Calu3 (cell line): ENCODE measurements at regions not wholly inside any gene's neighbourhood (a gene's known extent, or its start where the extent isn't known, plus 50 kb on each side); places are given as distances from the start of the nearest gene placed in this dataset.
A peak's percentile ranks its signal among the peaks of the same experiment; 100 is the strongest.

Experiments used
- BruUV-seq: library from RNA; stranded (reverse); fragments of 400-500 nt; replicated peaks from 2 replicates; lab custom pipeline; 2021; lab: Mats Ljungman, UMichigan
- CTCF ChIA-PET: fragments of 300-600 bp; sonication (Branson Sonifier 250); formaldehyde crosslinking; loops from one replicate; lab custom pipeline; 2022; ENCODE audit warnings: antibody characterized with exemption; lab: Charles Lee
- DNase-seq: peaks from one replicate; pipeline ENCODE4 v3.0.0; 2022
- H3K27ac Mint-ChIP-seq: one replicate; pipeline ENCODE4 v1.8.0; 2022; ENCODE audit warnings: mixed read lengths; ENCODE audit not compliant: unreplicated experiment
- H3K27me3 Mint-ChIP-seq: one replicate; pipeline ENCODE4 v1.8.0; 2022; ENCODE audit warnings: mixed read lengths; ENCODE audit not compliant: unreplicated experiment
- H3K36me3 Mint-ChIP-seq: one replicate; pipeline ENCODE4 v1.8.0; 2022; ENCODE audit warnings: mild to moderate bottlenecking, moderate library complexity, mixed read lengths; ENCODE audit not compliant: insufficient read depth, unreplicated experiment
- H3K4me1 Mint-ChIP-seq: one replicate; pipeline ENCODE4 v1.8.0; 2022; ENCODE audit warnings: mild to moderate bottlenecking, low read depth, mixed read lengths; ENCODE audit not compliant: unreplicated experiment
- H3K4me3 Mint-ChIP-seq: one replicate; pipeline ENCODE4 v1.8.0; 2022; ENCODE audit warnings: mild to moderate bottlenecking, low read depth, moderate library complexity, mixed read lengths; ENCODE audit not compliant: unreplicated experiment
- H3K9me3 Mint-ChIP-seq: one replicate; pipeline ENCODE4 v1.8.0; 2022; ENCODE audit warnings: low read depth, mixed read lengths; ENCODE audit not compliant: unreplicated experiment
- intact Hi-C: fragments of 100-400 bp; cut with micrococcal nuclease; formaldehyde crosslinking; loops from one replicate; pipeline ENCODE4 v1.10.0; 2022; ENCODE audit not compliant: unreplicated experiment
- TF ChIP-seq, protein P1 (sequence below): fragments of 200-600 bp; IDR thresholded peaks from one replicate; pipeline ENCODE4 v1.8.0; 2022; ENCODE audit warnings: antibody characterized with exemption; ENCODE audit not compliant: unreplicated experiment

GRCh38 chr1:115473986-115474565 is 136.0 kb upstream of the NGF start:
- TF ChIP-seq, protein P1, sequence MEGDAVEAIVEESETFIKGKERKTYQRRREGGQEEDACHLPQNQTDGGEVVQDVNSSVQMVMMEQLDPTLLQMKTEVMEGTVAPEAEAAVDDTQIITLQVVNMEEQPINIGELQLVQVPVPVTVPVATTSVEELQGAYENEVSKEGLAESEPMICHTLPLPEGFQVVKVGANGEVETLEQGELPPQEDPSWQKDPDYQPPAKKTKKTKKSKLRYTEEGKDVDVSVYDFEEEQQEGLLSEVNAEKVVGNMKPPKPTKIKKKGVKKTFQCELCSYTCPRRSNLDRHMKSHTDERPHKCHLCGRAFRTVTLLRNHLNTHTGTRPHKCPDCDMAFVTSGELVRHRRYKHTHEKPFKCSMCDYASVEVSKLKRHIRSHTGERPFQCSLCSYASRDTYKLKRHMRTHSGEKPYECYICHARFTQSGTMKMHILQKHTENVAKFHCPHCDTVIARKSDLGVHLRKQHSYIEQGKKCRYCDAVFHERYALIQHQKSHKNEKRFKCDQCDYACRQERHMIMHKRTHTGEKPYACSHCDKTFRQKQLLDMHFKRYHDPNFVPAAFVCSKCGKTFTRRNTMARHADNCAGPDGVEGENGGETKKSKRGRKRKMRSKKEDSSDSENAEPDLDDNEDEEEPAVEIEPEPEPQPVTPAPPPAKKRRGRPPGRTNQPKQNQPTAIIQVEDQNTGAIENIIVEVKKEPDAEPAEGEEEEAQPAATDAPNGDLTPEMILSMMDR = no peak
- H3K9me3 Mint-ChIP-seq = no peaks in the 10 kb centered on the region
- CTCF ChIA-PET = no interaction called here
- no peak for DNase-seq
- intact Hi-C loops = loop anchor here (10.0 kb wide), 1 partner anchor 121 kb away; no protein-coding TSS in a partner anchor
- no peak overlapping the region for H3K27ac Mint-ChIP-seq
- no peak overlapping the region for H3K4me3 Mint-ChIP-seq
- no peaks in the 10 kb centered on the region for H3K4me1 Mint-ChIP-seq
- no peaks in the 10 kb centered on the region for H3K36me3 Mint-ChIP-seq
- no TSS peak for BruUV-seq
- H3K27me3 Mint-ChIP-seq = peaks cover 18% of the 10 kb centered on the region

DNA sequence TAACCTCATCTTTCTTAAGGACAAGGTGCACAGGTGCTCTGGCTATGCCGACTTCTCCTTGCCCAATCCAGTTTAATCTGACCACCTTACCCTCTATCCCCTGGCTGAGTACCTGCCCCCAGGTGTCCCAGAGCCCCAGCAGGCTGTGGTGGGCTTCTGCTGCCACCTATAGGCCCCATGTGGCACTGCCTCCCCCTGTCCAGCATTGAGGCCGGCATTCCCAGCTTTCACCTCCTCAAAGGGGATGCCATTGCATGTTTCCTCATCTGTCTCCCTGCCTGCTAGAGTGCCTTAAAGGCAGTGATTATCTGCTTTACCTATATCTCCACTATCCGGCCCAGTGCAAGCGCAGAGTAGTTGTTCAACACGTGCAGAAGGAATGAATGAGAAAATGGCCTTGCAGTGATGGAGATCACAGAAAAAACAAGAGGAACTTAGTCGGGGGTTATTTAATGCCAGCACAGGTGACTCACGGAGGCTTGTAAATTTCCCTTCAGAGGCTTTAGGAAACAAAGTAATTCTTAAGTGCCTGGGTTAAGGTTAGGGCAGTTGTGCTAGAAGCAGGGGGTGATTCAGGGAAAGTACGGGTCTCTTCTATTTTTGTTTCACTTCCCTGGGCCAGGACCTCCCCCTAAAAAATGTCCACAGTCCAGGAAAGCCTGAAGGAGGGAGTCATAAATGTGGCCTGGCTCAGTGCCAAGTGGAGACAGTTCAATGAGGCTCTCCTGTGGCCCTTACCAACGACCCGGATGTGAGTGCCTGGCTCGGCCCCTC is 131.8 kb upstream of the NGF start:
- CTCF ChIA-PET = interaction anchor here (0.7 to 1.9 kb wide), 7 partner anchors 126 to 798 kb away, joined by 3 to 7 read pairs (median 6); partner anchors contain the start of gene TSPAN2
- peak; percentile 75 for DNase-seq
- peak overlapping the region; percentile 56 for H3K27ac Mint-ChIP-seq
- no peaks in the 10 kb centered on the region for H3K4me1 Mint-ChIP-seq
- H3K36me3 Mint-ChIP-seq = peaks cover 4% of the 10 kb centered on the region
- H3K27me3 Mint-ChIP-seq = peaks cover 18% of the 10 kb centered on the region
- H3K4me3 Mint-ChIP-seq = peak overlapping the region; percentile 45
- intact Hi-C loops = loop anchor here (1.0 to 10.0 kb wide), 4 partner anchors 37 to 331 kb away; no protein-coding TSS in a partner anchor
- TF ChIP-seq, protein P1 = peak; percentile 87
- no peaks in the 10 kb centered on the region for H3K9me3 Mint-ChIP-seq
- no TSS peak for BruUV-seq

DNA sequence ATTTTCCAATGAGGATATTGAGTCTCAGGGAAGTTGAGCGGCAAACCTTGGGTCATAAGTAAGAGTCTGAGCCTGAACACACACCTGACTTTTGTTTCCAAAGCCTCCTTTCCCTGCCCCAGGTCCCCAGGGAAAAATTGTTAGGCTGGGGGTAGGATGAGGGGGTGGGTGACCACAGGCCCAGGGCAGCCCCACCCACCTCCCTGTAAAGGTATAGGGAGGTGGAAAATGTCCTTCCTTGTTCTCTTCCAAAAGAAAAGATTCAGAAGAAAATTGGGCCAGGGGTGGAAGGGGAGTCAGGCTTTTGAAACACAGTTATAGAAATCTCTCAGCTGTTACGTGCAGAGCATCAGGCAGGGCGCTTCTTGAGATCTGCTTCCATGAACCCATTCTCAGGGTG is 129.7 kb upstream of the NGF start:
- peaks cover 1% of the 10 kb centered on the region for H3K27me3 Mint-ChIP-seq
- no TSS peak for BruUV-seq
- H3K4me3 Mint-ChIP-seq = no peak overlapping the region
- no peak overlapping the region for H3K27ac Mint-ChIP-seq
- CTCF ChIA-PET = no interaction called here
- TF ChIP-seq, protein P1 = no peak
- peaks cover 4% of the 10 kb centered on the region for H3K36me3 Mint-ChIP-seq
- no peaks in the 10 kb centered on the region for H3K9me3 Mint-ChIP-seq
- intact Hi-C loops = loop anchor here (5.0 kb wide), 1 partner anchor 190 kb away; no protein-coding TSS in a partner anchor
- DNase-seq = no peak
- H3K4me1 Mint-ChIP-seq = no peaks in the 10 kb centered on the region

DNA sequence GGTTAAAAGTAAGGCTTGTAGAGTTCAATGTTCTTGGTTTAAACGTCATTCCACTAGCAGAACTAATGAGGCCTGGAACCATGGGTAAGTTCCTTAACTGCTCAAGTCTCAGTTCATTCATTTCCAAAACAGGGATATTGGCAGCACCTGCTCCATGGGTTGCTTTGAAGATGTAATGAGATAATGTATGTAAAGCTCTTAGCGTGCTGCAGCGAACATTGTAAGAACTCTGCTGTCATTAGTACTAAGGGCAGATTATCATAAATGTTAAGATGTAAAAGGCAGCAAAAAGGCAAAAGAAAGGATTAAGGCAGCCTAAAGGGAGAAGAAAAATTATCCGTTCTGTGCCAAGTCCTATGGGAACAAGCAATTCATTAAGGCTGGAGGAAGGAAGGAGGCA is 129.1 kb upstream of the NGF start:
- Mint-ChIP-seq H3K27me3 (no peaks in the 10 kb centered on the region), H3K4me3 (no peak overlapping the region), H3K27ac (no peak overlapping the region), H3K9me3 (no peaks in the 10 kb centered on the region), H3K36me3 (peaks cover 4% of the 10 kb centered on the region), H3K4me1 (no peaks in the 10 kb centered on the region)
- TF ChIP-seq, protein P1 = no peak
- no peak for DNase-seq
- BruUV-seq = no TSS peak
- intact Hi-C loops = loop anchor here (5.0 kb wide), 1 partner anchor 190 kb away; no protein-coding TSS in a partner anchor
- CTCF ChIA-PET = interaction anchor here (1.3 kb wide), 1 partner anchor 192 kb away, joined by 3 read pairs; no protein-coding TSS in a partner anchor
